ENCODE measurements at regions not wholly inside any gene's neighbourhood (a gene's known extent, or its start where the extent isn't known, plus 50 kb on each side); places are given as distances from the start of the nearest gene placed in this dataset.

GRCh38 chr4:166499820-166500219 is 626.8 kb downstream of the TLL1 start:
- Histone ChIP-seq H3K9me3 (no peaks in the 10 kb centered on the region), H3K4me1 (no peaks in the 10 kb centered on the region), H3K27ac (no peak overlapping the region), H3K36me3 (no peaks in the 10 kb centered on the region), H3K4me3 (no peak overlapping the region), H3K27me3 (no peaks in the 10 kb centered on the region)
- DNase-seq = no peak
- in situ Hi-C loops (cut with MboI; ENCODE audit: low pct_ligation_motif_present in 1 of 4, low pct_unique_long_range_greater_than_20kb in 1 of 4, low sequenced_read_pairs in 3 of 4) (no loop called here), intact Hi-C loops (cut with DNase I; ENCODE audit: low total_unique reads) (no loop called here)
- TF ChIP-seq POLR2AphosphoS5 (IDR thresholded peaks at IDR 0.05) = no peak
- no peak for TF ChIP-seq POLR2A (IDR thresholded peaks at IDR 0.05)
- TF ChIP-seq CTCF (IDR thresholded peaks at IDR 0.05) = no peak
- 20 to 60% methylated on average over 3 to 4 of the region's 4 CpGs for WGBS, 2 donors (ENCODE audit: low coverage in 1 of 2)

GRCh38 chr4:166501941-166502382 is 628.9 kb downstream of the TLL1 start:
- H3K27ac ChIP-seq = no peak overlapping the region
- no peaks in the 10 kb centered on the region for H3K4me1 ChIP-seq
- WGBS, 2 donors (ENCODE audit: low coverage in 1 of 2) = 70 to 71% methylated on average over 7 to 13 of the region's 13 CpGs
- TF ChIP-seq EP300 (IDR thresholded peaks at IDR 0.05; ENCODE audit: low read depth) (no peak), POLR2A (IDR thresholded peaks at IDR 0.05) (no peak), POLR2AphosphoS5 (IDR thresholded peaks at IDR 0.05) (no peak), CTCF (IDR thresholded peaks at IDR 0.05) (no peak)
- DNase-seq = no peak
- H3K36me3 ChIP-seq = no peaks in the 10 kb centered on the region
- intact Hi-C loops (cut with DNase I; ENCODE audit: low total_unique reads) (no loop called here), in situ Hi-C loops (cut with MboI; ENCODE audit: low pct_ligation_motif_present in 1 of 4, low pct_unique_long_range_greater_than_20kb in 1 of 4, low sequenced_read_pairs in 3 of 4) (no loop called here)
- H3K4me3 ChIP-seq = no peak overlapping the region
- no peaks in the 10 kb centered on the region for H3K27me3 ChIP-seq
- H3K9me3 ChIP-seq = no peaks in the 10 kb centered on the region

- Histone ChIP-seq H3K4me1 (no peaks in the 10 kb centered on the region), H3K27me3 (no peaks in the 10 kb centered on the region), H3K9me3 (no peaks in the 10 kb centered on the region), H3K27ac (no peak overlapping the region), H3K4me3 (no peak overlapping the region), H3K36me3 (no peaks in the 10 kb centered on the region)
- TF ChIP-seq EP300 (IDR thresholded peaks at IDR 0.05; ENCODE audit: low read depth) (no peak), POLR2AphosphoS5 (IDR thresholded peaks at IDR 0.05) (no peak), POLR2A (IDR thresholded peaks at IDR 0.05) (no peak), CTCF (IDR thresholded peaks at IDR 0.05) (no peak)
- intact Hi-C loops (cut with DNase I; ENCODE audit: low total_unique reads) = no loop called here
- WGBS, 2 donors (ENCODE audit: low coverage in 1 of 2) = 91% methylated on average over 9 of the region's 9 CpGs; no CpG with 5 or more reads in 1 of the 2 donors
- DNase-seq = no peak
- in situ Hi-C loops (cut with MboI; ENCODE audit: low pct_ligation_motif_present in 1 of 4, low pct_unique_long_range_greater_than_20kb in 1 of 4, low sequenced_read_pairs in 3 of 4) = no loop called here
Measured at GRCh38 chr4:166502660-166503059, 629.6 kb downstream of the TLL1 start.

- Histone ChIP-seq H3K4me3 (no peak overlapping the region), H3K27ac (no peak overlapping the region), H3K4me1 (no peaks in the 10 kb centered on the region), H3K9me3 (no peaks in the 10 kb centered on the region), H3K36me3 (no peaks in the 10 kb centered on the region), H3K27me3 (no peaks in the 10 kb centered on the region)
- in situ Hi-C loops (cut with MboI; ENCODE audit: low pct_ligation_motif_present in 1 of 4, low pct_unique_long_range_greater_than_20kb in 1 of 4, low sequenced_read_pairs in 3 of 4) (no loop called here), intact Hi-C loops (cut with DNase I; ENCODE audit: low total_unique reads) (no loop called here)
- TF ChIP-seq POLR2AphosphoS5 (IDR thresholded peaks at IDR 0.05) (no peak), POLR2A (IDR thresholded peaks at IDR 0.05) (no peak), EP300 (IDR thresholded peaks at IDR 0.05; ENCODE audit: low read depth) (no peak), CTCF (IDR thresholded peaks at IDR 0.05) (no peak)
- DNase-seq = no peak
- 73 to 76% methylated on average over 3 of the region's 3 CpGs for WGBS, 2 donors (ENCODE audit: low coverage in 1 of 2)
Measured at GRCh38 chr4:166506051-166506450, 633.0 kb downstream of the TLL1 start.
